ENCODE measurements at regions not wholly inside any gene's neighbourhood (a gene's known extent, or its start where the extent isn't known, plus 50 kb on each side); places are given as distances from the start of the nearest gene placed in this dataset.
A peak's percentile ranks its signal among the peaks of the same experiment; 100 is the strongest.

- peaks cover 0 to 11% (median 0%) of the 10 kb centered on the region in 4 donors for H3K27me3 ChIP-seq
- H3K4me1 ChIP-seq: peaks cover 0 to 14% (median 9%) of the 10 kb centered on the region in 4 donors
- H3K9me3 ChIP-seq: no peaks in the 10 kb centered on the region
- DNase-seq (ENCODE audit: extremely low spot score): peak; percentile 94
- WGBS: 47% methylated on average over 15 of the region's 15 CpGs
- H3K36me3 ChIP-seq: no peaks in the 10 kb centered on the region
- no peak overlapping the region for H3K4me3 ChIP-seq
- H3K27ac ChIP-seq (replicated peaks in 1 of 4): no peak overlapping the region
- TF ChIP-seq CTCF (IDR thresholded peaks at IDR 0.05): peak; percentile 73 to 94 (median 85)
- no peak for TF ChIP-seq POLR2A (IDR thresholded peaks at IDR 0.05; ENCODE audit: low read depth)
- intact Hi-C loops (cut with DNase I): loop anchor here (10.0 kb wide), 1 partner anchor 535 kb away; no protein-coding TSS in a partner anchor
These were observed 260.3 kb upstream of the ADAMTS16 start for GRCh38 chr5:4879693-4880303.

GRCh38 chr5:4880304-4880741 lies 259.8 kb upstream of the ADAMTS16 start:
- intact Hi-C loops (cut with DNase I): no loop called here
- Histone ChIP-seq H3K9me3 (no peaks in the 10 kb centered on the region), H3K27ac (replicated peaks in 1 of 4) (no peak overlapping the region), H3K4me1 (peaks cover 0 to 14% (median 9%) of the 10 kb centered on the region in 4 donors), H3K27me3 (peaks cover 0 to 6% (median 0%) of the 10 kb centered on the region in 4 donors), H3K36me3 (no peaks in the 10 kb centered on the region), H3K4me3 (no peak overlapping the region)
- WGBS: 65% methylated on average over 6 of the region's 15 CpGs
- TF ChIP-seq POLR2AphosphoS5 (IDR thresholded peaks at IDR 0.05) (no peak), POLR2A (IDR thresholded peaks at IDR 0.05; ENCODE audit: low read depth) (no peak), EP300 (IDR thresholded peaks at IDR 0.05) (no peak), CTCF (IDR thresholded peaks at IDR 0.05) (no peak)
- no peak for DNase-seq (ENCODE audit: extremely low spot score)

DNA sequence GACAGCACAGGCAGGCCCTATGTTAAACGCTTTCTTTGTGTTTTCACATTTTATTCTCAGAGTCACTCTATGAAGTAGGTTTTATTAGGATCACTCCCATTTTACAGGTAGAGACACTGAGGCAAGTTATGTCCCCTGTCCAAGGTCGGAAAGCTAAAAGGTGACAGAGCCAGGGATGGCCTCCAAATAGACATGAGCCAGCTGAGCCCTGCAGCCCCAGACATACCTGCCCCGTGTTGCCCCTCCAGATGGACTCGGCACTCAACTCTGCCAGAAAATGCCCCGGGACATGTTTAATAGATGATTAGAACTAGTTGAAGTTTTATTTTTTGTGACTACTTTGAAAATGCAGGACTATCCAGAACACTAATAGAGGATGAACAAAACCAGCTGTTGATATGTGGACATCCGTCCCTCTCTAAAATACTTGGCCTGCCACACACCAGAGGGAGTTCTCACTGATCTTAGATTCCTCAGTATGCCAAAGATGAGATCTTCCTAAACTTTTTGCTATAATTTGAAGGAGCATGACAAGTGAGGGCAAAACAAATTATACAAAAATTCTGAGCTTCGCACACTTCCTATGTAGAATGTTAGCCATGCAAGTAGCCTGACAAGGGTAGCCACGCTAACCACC lies 258.6 kb upstream of the ADAMTS16 start:
- peaks cover 0 to 4% (median 0%) of the 10 kb centered on the region in 4 donors for H3K27me3 ChIP-seq
- H3K4me3 ChIP-seq: no peak overlapping the region
- DNase-seq (ENCODE audit: extremely low spot score): no peak
- no peaks in the 10 kb centered on the region for H3K9me3 ChIP-seq
- H3K4me1 ChIP-seq: peaks cover 0 to 14% (median 9%) of the 10 kb centered on the region in 4 donors
- 78% methylated on average over 8 of the region's 8 CpGs for WGBS
- intact Hi-C loops (cut with DNase I): no loop called here
- no peak for TF ChIP-seq EP300 (IDR thresholded peaks at IDR 0.05)
- TF ChIP-seq POLR2AphosphoS5 (IDR thresholded peaks at IDR 0.05): no peak
- no peak for TF ChIP-seq POLR2A (IDR thresholded peaks at IDR 0.05; ENCODE audit: low read depth)
- no peak for TF ChIP-seq CTCF (IDR thresholded peaks at IDR 0.05)
- H3K27ac ChIP-seq (replicated peaks in 1 of 4): no peak overlapping the region
- H3K36me3 ChIP-seq: no peaks in the 10 kb centered on the region

GRCh38 chr5:4882186-4882585 lies 257.9 kb upstream of the ADAMTS16 start:
- DNase-seq (ENCODE audit: extremely low spot score): no peak
- no peak overlapping the region for H3K27ac ChIP-seq (replicated peaks in 1 of 4)
- no peak overlapping the region for H3K4me3 ChIP-seq
- peaks cover 0 to 4% (median 0%) of the 10 kb centered on the region in 4 donors for H3K27me3 ChIP-seq
- peaks cover 0 to 14% (median 9%) of the 10 kb centered on the region in 4 donors for H3K4me1 ChIP-seq
- intact Hi-C loops (cut with DNase I): no loop called here
- 81% methylated on average over 4 of the region's 4 CpGs for WGBS
- no peaks in the 10 kb centered on the region for H3K36me3 ChIP-seq
- TF ChIP-seq POLR2A (IDR thresholded peaks at IDR 0.05; ENCODE audit: low read depth): no peak
- no peak for TF ChIP-seq POLR2AphosphoS5 (IDR thresholded peaks at IDR 0.05)
- no peak for TF ChIP-seq CTCF (IDR thresholded peaks at IDR 0.05)
- TF ChIP-seq EP300 (IDR thresholded peaks at IDR 0.05): no peak
- H3K9me3 ChIP-seq: no peaks in the 10 kb centered on the region
